NT2/D1 (cell line): ENCODE measurements at regions not wholly inside any gene's neighbourhood (a gene's known extent, or its start where the extent isn't known, plus 50 kb on each side); places are given as distances from the start of the nearest gene placed in this dataset.

ENCODE experiments used
- SUZ12 ChIP-seq: IDR thresholded peaks from 2 replicates; pipeline ENCODE4 v1.6.1; 2011; ENCODE audit not compliant: insufficient read length, insufficient read depth; ENCODE audit errors: extremely low read depth
- YY1 ChIP-seq: IDR thresholded peaks from 2 replicates; pipeline ENCODE4 v1.6.1; 2011; ENCODE audit not compliant: insufficient read length, insufficient read depth

- no peak for TF ChIP-seq YY1
- TF ChIP-seq SUZ12: no peak
Measured at GRCh38 chr1:187721216-187721615, 892.5 kb downstream of the PLA2G4A start.
